Omental fat pad (tissue), 3 donors: ENCODE measurements at regions not wholly inside any gene's neighbourhood (a gene's known extent, or its start where the extent isn't known, plus 50 kb on each side); places are given as distances from the start of the nearest gene placed in this dataset.

Experiments used
- ATAC-seq: fragments of 150-250 bp; one replicate; pipeline ENCODE4 v1.9.1; 2016; ENCODE audit warnings: mild to moderate bottlenecking, moderate library complexity; ENCODE audit not compliant: low FRiP score
- DNase-seq: peaks from one replicate; pipeline ENCODE4 v3.0.0-alpha.2; 2019; ENCODE audit warnings: low spot score
- TF ChIP-seq, protein P1 (sequence below), 3 donors: fragments of 450-650 bp; IDR thresholded peaks; one replicate each; pipeline ENCODE4 v1.5.1; 2016 to 2017; ENCODE audit warnings: antibody characterized with exemption in 3 of 3, mild to moderate bottlenecking in 3 of 3, moderate library complexity in 2 of 3

DNA sequence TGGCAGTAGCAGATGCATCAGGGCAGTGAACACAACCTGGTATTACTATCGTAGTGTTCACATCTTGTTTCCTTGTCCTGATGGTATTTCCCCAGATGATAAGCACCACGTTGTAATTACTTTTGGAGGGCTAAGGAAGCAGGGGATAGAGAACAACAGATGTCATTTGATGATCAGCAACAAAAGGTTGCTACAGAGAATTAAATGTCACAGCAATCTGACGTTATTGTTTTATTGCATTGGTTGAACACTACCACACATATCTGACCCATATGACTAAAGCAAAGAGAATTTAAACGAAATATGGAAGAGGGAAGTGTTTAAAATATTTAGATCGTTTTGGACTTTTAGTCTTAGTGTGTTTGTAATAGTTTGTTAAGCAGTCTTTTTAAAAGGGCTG, 408.3 kb downstream of the SH3GL2 start:
- no peak for DNase-seq
- TF ChIP-seq, protein P1, sequence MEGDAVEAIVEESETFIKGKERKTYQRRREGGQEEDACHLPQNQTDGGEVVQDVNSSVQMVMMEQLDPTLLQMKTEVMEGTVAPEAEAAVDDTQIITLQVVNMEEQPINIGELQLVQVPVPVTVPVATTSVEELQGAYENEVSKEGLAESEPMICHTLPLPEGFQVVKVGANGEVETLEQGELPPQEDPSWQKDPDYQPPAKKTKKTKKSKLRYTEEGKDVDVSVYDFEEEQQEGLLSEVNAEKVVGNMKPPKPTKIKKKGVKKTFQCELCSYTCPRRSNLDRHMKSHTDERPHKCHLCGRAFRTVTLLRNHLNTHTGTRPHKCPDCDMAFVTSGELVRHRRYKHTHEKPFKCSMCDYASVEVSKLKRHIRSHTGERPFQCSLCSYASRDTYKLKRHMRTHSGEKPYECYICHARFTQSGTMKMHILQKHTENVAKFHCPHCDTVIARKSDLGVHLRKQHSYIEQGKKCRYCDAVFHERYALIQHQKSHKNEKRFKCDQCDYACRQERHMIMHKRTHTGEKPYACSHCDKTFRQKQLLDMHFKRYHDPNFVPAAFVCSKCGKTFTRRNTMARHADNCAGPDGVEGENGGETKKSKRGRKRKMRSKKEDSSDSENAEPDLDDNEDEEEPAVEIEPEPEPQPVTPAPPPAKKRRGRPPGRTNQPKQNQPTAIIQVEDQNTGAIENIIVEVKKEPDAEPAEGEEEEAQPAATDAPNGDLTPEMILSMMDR (IDR thresholded peaks at IDR 0.05), result no peak
- no peak for ATAC-seq

DNA sequence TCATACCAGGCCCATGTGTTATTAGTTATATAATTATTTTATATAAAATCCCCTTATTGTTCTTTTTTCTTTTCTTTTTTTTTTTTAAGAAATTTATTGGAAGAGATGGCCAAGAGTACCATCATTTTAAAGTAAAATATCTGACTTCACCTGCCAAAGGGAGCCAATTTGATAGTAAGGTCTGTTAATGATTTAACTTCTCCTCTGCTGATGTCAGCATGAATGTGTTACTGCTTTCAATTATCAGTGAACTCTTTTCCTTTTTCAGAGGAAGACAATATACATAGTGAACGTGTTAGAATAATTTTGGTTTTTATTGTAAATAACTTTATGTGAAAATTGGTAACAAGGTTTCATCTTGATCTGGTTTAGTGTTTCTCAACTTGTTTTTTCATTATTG, 409.6 kb downstream of the SH3GL2 start:
- DNase-seq, result no peak
- TF ChIP-seq, protein P1 (IDR thresholded peaks at IDR 0.05), result no peak
- no peak for ATAC-seq

DNA sequence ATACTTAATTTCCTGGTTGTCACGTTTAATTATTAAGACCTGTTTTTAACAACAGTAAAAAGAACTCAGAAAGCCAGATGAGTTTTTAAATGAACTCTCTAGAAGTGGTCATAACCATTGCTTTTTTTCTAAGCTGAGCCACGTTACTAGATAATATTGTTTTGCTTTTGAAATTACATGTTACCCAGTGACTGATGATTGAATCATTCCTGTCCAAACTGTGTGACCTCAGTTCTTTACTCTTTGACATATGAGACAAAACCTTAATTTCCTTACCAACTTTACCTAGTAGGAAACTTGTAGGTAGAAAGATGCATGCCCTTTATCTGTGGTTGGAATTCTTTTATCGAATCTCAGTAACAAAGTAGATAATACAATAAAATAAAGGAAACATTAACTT, 411.7 kb downstream of the SH3GL2 start:
- DNase-seq, result no peak
- TF ChIP-seq, protein P1 (IDR thresholded peaks at IDR 0.05), result no peak
- no peak for ATAC-seq

DNA sequence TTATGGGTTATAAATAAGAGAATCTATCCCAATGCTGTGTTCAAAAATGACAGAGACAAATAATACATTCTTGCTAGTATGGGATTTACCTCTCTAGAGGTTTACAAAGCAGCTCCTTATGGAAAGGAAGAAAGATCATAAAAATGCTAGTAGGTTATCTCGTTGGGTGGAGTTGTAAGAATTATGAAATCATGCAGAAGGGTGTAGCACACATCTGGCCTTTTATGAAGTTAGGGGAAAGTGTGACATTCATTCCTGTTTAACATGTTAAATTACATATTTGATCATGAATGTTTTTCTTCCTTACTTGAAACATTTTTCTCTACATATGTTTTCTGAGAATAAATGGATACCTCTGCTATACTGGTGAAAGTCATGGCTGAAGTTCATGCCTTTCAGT, 414.2 kb downstream of the SH3GL2 start:
- DNase-seq (no peak), ATAC-seq (no peak)
- TF ChIP-seq, protein P1 (IDR thresholded peaks at IDR 0.05), result no peak

DNA sequence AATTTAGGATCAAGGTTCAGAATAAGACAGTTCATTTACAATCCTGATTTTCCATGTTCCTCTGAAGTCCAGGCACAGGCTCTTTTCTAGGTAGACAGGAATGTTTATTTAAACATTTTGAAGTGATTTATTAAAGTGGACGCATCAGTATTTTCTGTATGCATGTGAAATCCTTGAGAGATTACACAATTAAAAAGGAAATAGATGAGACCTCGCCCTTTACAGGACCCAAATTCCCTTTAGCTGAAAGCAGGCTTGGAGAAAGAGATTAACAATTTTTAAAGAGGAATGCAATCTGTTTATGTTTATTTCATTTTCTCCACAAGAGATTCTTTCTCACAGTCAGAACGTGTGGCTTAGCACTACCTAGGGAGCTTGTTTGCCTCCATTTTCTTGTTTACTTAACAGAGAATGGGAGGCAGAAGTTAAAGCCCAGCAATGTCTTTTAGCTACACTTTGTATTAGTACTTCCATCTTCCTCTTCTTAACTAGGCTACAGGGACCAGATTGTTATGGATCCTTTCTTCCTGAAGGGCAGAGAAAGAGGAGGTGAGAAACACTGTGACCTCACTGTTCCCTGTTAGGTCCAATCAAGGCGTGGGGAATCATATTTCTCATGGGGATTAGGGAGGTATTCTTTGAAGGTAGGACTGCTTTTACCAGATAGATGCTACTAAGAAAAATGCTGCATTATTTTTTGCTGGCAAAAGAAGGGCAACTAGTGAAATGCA, 416.0 kb downstream of the SH3GL2 start:
- ATAC-seq (no peak), DNase-seq (no peak)
- TF ChIP-seq, protein P1 (IDR thresholded peaks at IDR 0.05), result no peak

DNA sequence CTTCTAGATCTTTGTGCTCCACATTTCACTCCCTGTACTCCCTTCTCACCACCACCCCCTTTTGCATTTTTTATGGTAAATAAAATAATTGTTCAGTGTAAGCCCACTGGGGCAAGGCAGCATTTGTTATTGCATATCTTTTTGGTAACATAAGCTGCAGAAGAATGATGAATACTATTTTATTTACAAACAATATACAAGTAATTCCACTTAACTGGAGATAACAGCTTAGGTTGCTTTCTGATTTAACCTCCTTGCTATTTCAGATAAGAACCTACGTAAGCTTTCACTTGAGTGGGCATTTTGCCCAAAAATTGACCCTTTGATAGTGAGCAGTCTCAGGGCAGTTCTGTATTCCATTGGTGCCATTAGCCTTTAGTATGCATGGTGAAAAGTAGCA, 417.9 kb downstream of the SH3GL2 start:
- ATAC-seq (no peak), DNase-seq (no peak)
- TF ChIP-seq, protein P1 (IDR thresholded peaks at IDR 0.05), result no peak

DNA sequence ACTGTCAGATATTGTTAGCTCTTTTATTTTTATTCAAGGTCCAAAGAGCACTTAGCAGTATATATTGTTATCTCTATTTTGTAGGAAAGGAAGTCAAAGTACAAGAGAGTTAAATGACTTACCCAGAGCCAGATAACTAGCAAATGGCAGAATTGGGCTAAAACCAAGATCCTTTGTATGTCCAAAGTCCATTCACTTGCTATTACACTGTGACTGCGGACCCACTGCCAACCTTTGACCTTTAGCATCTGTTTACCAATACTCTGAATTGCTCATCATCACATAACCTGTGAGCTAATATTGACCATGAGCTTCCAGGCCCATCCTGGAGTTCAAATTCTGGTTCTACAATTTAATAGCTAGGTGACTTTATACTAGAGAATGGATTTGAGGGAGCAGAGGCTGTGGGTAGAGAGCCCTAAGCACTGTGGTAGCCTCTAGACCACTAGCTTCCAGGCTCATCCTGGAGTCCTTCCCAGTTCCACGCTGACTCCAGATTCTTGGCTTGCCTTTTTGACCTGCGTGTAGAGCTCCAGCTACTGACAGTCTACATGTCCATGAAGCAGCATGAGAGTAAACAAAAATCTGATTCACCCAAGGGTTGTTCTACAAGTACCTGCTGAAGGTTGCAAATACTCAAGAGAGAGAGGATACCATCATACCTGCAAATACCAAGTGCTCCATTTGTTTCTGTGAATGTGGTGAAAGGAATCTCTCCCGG, 424.0 kb downstream of the SH3GL2 start:
- DNase-seq (no peak), ATAC-seq (no peak)
- TF ChIP-seq, protein P1 (IDR thresholded peaks at IDR 0.05), result no peak
